Vagina (tissue), 2 donors: ENCODE measurements at regions not wholly inside any gene's neighbourhood (a gene's known extent, or its start where the extent isn't known, plus 50 kb on each side); places are given as distances from the start of the nearest gene placed in this dataset.

Experiments used
- DNase-seq, 2 donors: peaks; one replicate each; pipeline ENCODE4 v3.0.0-alpha.2; 2017; ENCODE audit errors: extremely low spot score in 2 of 2
- H3K27ac ChIP-seq: fragments of 200-600 bp; sonication (generic); one replicate; pipeline ENCODE4 v1.5.1; 2019
- H3K27me3 ChIP-seq: fragments of 200-600 bp; sonication (generic); one replicate; pipeline ENCODE4 v1.5.1; 2019
- H3K36me3 ChIP-seq, 2 donors: fragments of 200-600 bp; sonication (generic); one replicate each; pipeline ENCODE4 v1.5.1; 2017 to 2019
- H3K4me1 ChIP-seq: fragments of 200-600 bp; sonication (generic); one replicate; pipeline ENCODE4 v1.5.1; 2019
- H3K4me3 ChIP-seq, 2 donors: fragments of 200-600 bp; sonication (generic); 1 replicate in 1 of 2; 2 replicates in 1 of 2; pipeline ENCODE4 v1.5.1; 2016 to 2019
- H3K9me3 ChIP-seq: fragments of 200-600 bp; sonication (generic); one replicate; pipeline ENCODE4 v1.5.1; 2019
- POLR2A ChIP-seq, 2 donors: fragments of 450-650 bp; IDR thresholded peaks; one replicate each; pipeline ENCODE4 v1.6.1; 2017; ENCODE audit warnings: antibody characterized with exemption in 2 of 2, mild to moderate bottlenecking in 2 of 2, moderate library complexity in 2 of 2
- POLR2AphosphoS5 ChIP-seq, 2 donors: sonication (generic); formaldehyde crosslinking; IDR thresholded peaks; one replicate each; pipeline ENCODE4 v1.9.0; 2017; ENCODE audit warnings: antibody characterized with exemption in 2 of 2, mild to moderate bottlenecking in 2 of 2, low read depth in 1 of 2; ENCODE audit not compliant: insufficient read depth in 1 of 2
- intact Hi-C: fragments of 100-400 bp; cut with DNase I; formaldehyde crosslinking; loops from one replicate; pipeline ENCODE4 v1.15.1; 2023
- TF ChIP-seq, protein P1 (sequence below), 3 experiments: fragments of 450-650 bp in 2 of 3; fragments of 200-600 bp in 1 of 3; sonication (generic) in 1 of 3; IDR thresholded peaks; one replicate each; pipeline ENCODE4 v1.5.1; 2017 to 2019; ENCODE audit warnings: antibody characterized with exemption in 3 of 3, mild to moderate bottlenecking in 2 of 3, moderate library complexity in 2 of 3

DNA sequence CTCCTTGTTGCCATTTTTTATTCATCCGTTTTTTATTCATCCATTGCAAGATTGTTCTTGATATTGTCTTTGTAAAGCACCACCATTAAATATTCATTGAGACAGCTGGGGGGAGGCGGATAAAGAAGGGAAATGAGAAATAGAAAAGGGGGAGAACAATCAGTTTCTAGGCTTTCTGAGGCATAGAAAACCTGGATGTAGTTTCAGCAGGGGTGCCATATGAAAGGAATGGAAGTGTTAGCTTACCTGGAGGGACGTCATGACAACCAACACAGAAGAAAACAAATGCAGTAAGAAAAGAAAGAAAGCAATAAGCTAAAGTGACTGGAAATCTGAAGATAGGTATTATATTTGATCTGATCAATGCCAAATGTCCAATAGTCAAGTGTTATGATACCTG, 276.1 kb downstream of the GASK1B start:
- intact Hi-C loops: no loop called here
- Histone ChIP-seq H3K36me3 (no peaks in the 10 kb centered on the region), H3K27me3 (no peaks in the 10 kb centered on the region), H3K9me3 (no peaks in the 10 kb centered on the region), H3K4me1 (no peaks in the 10 kb centered on the region), H3K4me3 (no peak overlapping the region), H3K27ac (no peak overlapping the region)
- no peak for DNase-seq
- TF ChIP-seq POLR2AphosphoS5 (IDR thresholded peaks at IDR 0.05; ENCODE audit: insufficient read depth in 1 of 2, low read depth in 1 of 2) (no peak), POLR2A (IDR thresholded peaks at IDR 0.05) (no peak)
- TF ChIP-seq, protein P1, sequence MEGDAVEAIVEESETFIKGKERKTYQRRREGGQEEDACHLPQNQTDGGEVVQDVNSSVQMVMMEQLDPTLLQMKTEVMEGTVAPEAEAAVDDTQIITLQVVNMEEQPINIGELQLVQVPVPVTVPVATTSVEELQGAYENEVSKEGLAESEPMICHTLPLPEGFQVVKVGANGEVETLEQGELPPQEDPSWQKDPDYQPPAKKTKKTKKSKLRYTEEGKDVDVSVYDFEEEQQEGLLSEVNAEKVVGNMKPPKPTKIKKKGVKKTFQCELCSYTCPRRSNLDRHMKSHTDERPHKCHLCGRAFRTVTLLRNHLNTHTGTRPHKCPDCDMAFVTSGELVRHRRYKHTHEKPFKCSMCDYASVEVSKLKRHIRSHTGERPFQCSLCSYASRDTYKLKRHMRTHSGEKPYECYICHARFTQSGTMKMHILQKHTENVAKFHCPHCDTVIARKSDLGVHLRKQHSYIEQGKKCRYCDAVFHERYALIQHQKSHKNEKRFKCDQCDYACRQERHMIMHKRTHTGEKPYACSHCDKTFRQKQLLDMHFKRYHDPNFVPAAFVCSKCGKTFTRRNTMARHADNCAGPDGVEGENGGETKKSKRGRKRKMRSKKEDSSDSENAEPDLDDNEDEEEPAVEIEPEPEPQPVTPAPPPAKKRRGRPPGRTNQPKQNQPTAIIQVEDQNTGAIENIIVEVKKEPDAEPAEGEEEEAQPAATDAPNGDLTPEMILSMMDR (IDR thresholded peaks at IDR 0.05): no peak

DNA sequence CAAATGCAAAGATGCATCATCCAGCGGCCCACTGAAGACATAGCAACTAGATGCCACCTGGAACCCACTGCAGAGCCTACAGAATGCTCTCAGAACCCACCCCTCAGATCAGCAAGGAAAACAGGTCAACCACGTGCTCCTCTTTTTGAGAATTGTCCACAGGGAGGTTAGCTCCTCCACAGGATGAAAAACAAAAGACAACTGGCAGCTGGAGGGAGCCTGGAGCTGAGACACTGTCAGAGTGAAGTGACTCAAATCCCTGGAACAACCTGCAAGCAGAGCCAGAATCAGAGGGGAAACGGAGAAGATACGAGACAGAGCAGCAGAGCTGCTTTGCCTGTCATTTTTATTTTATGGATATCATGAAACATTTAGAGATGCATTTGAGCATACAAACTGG, 277.6 kb downstream of the GASK1B start:
- no peaks in the 10 kb centered on the region for H3K9me3 ChIP-seq
- H3K27ac ChIP-seq: no peak overlapping the region
- DNase-seq: no peak
- H3K4me3 ChIP-seq: no peak overlapping the region
- TF ChIP-seq POLR2AphosphoS5 (IDR thresholded peaks at IDR 0.05; ENCODE audit: insufficient read depth in 1 of 2, low read depth in 1 of 2) (no peak), POLR2A (IDR thresholded peaks at IDR 0.05) (no peak)
- TF ChIP-seq, protein P1 (IDR thresholded peaks at IDR 0.05): no peak
- H3K36me3 ChIP-seq: no peaks in the 10 kb centered on the region
- H3K4me1 ChIP-seq: no peaks in the 10 kb centered on the region
- intact Hi-C loops: no loop called here
- H3K27me3 ChIP-seq: no peaks in the 10 kb centered on the region

DNA sequence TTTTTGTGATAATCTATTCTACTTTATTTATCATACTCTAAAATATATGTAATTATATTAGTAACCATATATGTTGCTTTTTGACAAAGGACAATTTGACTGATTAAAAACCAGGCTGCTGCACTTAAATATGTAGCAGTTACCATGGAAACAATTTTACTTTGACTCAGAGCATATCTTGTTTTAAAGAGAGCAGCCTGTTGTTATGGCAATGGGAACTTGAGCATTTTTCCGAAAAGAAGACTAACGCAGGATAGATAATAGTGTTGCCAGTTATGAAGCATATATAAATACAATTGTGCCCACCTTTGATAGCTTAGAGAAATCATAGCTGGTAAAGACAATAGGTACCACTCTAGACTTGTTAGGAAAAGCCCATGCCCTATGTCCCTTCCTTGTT, 283.0 kb downstream of the GASK1B start:
- no peaks in the 10 kb centered on the region for H3K27me3 ChIP-seq
- DNase-seq: no peak
- TF ChIP-seq, protein P1 (IDR thresholded peaks at IDR 0.05): no peak
- TF ChIP-seq POLR2AphosphoS5 (IDR thresholded peaks at IDR 0.05; ENCODE audit: insufficient read depth in 1 of 2, low read depth in 1 of 2) (no peak), POLR2A (IDR thresholded peaks at IDR 0.05) (no peak)
- no peak overlapping the region for H3K27ac ChIP-seq
- no peaks in the 10 kb centered on the region for H3K4me1 ChIP-seq
- intact Hi-C loops: no loop called here
- no peaks in the 10 kb centered on the region for H3K36me3 ChIP-seq
- no peaks in the 10 kb centered on the region for H3K9me3 ChIP-seq
- H3K4me3 ChIP-seq: no peak overlapping the region

DNA sequence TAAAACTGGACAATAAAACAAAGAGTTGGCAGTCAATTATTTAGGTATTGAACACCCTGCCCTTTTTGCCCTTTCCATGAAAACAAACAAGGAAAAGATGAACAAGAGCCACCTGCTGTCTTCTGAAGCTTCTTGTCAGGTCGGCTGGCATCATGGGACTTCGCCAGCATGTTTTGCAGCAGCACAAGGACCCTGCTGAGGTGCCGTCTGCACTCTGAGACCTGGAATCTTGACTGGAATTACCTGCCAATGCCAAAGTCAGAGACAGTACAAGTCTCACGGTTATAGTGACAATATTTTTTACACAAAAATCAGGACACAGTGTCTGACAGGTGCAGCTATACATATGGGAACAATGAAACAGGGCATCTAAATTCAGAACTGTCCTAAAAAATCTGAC, 284.5 kb downstream of the GASK1B start:
- Histone ChIP-seq H3K4me3 (no peak overlapping the region), H3K4me1 (no peaks in the 10 kb centered on the region), H3K36me3 (no peaks in the 10 kb centered on the region), H3K27ac (no peak overlapping the region), H3K27me3 (no peaks in the 10 kb centered on the region), H3K9me3 (no peaks in the 10 kb centered on the region)
- intact Hi-C loops: no loop called here
- DNase-seq: no peak
- TF ChIP-seq POLR2A (IDR thresholded peaks at IDR 0.05) (no peak), POLR2AphosphoS5 (IDR thresholded peaks at IDR 0.05; ENCODE audit: insufficient read depth in 1 of 2, low read depth in 1 of 2) (no peak)
- TF ChIP-seq, protein P1 (IDR thresholded peaks at IDR 0.05): no peak

DNA sequence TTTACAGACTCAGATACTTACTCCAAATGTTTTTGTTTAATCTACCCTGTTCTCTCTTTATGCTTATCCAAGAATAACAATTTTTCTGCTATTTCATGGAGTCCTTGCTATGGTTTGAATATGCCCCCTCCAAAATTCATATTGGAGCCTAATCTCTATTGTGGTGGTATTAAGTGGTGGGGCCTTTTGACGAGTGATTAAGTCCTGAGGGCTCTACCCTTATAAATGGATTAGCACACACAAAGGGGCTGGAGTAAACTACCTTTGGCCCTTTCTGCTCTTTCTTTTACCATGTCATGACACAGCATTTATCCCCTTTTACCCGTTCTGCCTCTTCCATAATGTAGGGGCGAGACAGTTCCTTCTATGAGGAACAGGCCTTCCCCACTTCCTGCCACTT, 285.5 kb downstream of the GASK1B start:
- H3K36me3 ChIP-seq: no peaks in the 10 kb centered on the region

More for the DNA sequence above, 285.5 kb downstream of the GASK1B start:
- TF ChIP-seq POLR2AphosphoS5 (IDR thresholded peaks at IDR 0.05; ENCODE audit: insufficient read depth in 1 of 2, low read depth in 1 of 2): no peak
- TF ChIP-seq, protein P1 (IDR thresholded peaks at IDR 0.05): no peak
- no peak for TF ChIP-seq POLR2A (IDR thresholded peaks at IDR 0.05)
- Histone ChIP-seq H3K27ac (no peak overlapping the region), H3K9me3 (no peaks in the 10 kb centered on the region), H3K4me3 (no peak overlapping the region), H3K4me1 (no peaks in the 10 kb centered on the region), H3K27me3 (no peaks in the 10 kb centered on the region)
- DNase-seq: no peak
- intact Hi-C loops: no loop called here
